Prostate gland (tissue), 2 donors: ENCODE measurements at regions not wholly inside any gene's neighbourhood (a gene's known extent, or its start where the extent isn't known, plus 50 kb on each side); places are given as distances from the start of the nearest gene placed in this dataset.

Experiments
- DNase-seq: peaks from one replicate; pipeline ENCODE4 v3.0.0-alpha.2; 2019; ENCODE audit warnings: low spot score
- H3K27ac ChIP-seq, 2 donors: fragments of 200-600 bp; sonication (generic); 2 replicates each; pipeline ENCODE4 v1.5.1; 2017 to 2019
- H3K27me3 ChIP-seq: fragments of 200-600 bp; sonication (generic); replicated peaks from 2 replicates; pipeline ENCODE4 v1.5.1; 2019; ENCODE audit not compliant: insufficient read depth
- H3K36me3 ChIP-seq, 2 donors: fragments of 200-600 bp; sonication (generic); 1 replicate in 1 of 2; 2 replicates in 1 of 2; pipeline versions ENCODE4 v1.5.1 to v1.8.1; 2017 to 2019
- H3K4me1 ChIP-seq: fragments of 200-600 bp; sonication (generic); replicated peaks from 2 replicates; pipeline ENCODE4 v1.5.1; 2019
- H3K4me3 ChIP-seq, 2 donors: fragments of 200-600 bp; sonication (generic); 2 replicates each; pipeline ENCODE4 v1.5.1; 2017 to 2019
- H3K9me3 ChIP-seq: fragments of 200-600 bp; sonication (generic); 2 replicates; pipeline ENCODE4 v1.5.1; 2017
- CTCF ChIP-seq, 4 experiments: fragments of 200-600 bp in 2 of 4; fragments of 450-650 bp in 2 of 4; sonication (generic) in 2 of 4; IDR thresholded peaks; 1 replicate in 3 of 4; 2 replicates in 1 of 4; pipeline ENCODE4 v1.5.1; 2016 to 2019; ENCODE audit warnings: antibody characterized with exemption in 4 of 4, mild to moderate bottlenecking in 2 of 4, moderate library complexity in 2 of 4
- POLR2A ChIP-seq: fragments of 450-650 bp; IDR thresholded peaks from one replicate; pipeline ENCODE4 v1.6.1; 2016; ENCODE audit warnings: antibody characterized with exemption, mild to moderate bottlenecking
- POLR2AphosphoS5 ChIP-seq: sonication (generic); formaldehyde crosslinking; IDR thresholded peaks from one replicate; pipeline ENCODE4 v1.6.1; 2017; ENCODE audit warnings: antibody characterized with exemption
- WGBS: methylation state at CpG from one replicate; pipeline ENCODE4 v1.1.5; 2018; 5-methylcytosine and 5-hydroxymethylcytosine counted together
- intact Hi-C: fragments of 100-400 bp; cut with DNase I; formaldehyde crosslinking; loops from one replicate; pipeline ENCODE4 v1.14.2; 2022
- small RNA-seq, 2 donors: library from RNA; depleted of rRNA; stranded (forward); fragments of <200 nt; gene quantifications; one replicate each; pipeline ENCODE3, GENCODE V24; 2016

DNA sequence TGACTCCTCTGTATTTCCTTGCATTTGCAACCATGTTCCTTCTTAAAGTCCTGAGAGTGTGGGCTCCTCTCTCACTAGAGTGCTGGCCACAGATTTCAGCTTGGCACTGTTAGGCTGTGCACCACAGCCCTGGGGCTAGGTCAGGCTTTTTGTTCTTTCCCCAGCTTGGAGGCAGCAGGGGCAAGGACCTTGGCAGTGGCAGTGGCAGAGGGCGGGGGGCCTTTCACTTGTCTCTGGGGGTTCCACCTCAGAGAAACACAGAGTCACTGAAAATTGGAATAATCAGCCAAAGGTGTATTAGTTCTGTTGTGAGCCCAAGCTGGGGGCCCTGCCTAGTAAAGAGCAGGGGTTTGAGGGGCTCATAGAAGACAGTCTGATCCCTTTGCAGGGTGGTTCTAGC, 142.8 kb upstream of the CT83 start:
- Histone ChIP-seq H3K4me1 (no peaks in the 10 kb centered on the region), H3K9me3 (no peaks in the 10 kb centered on the region), H3K27me3 (no peaks in the 10 kb centered on the region), H3K4me3 (no peak overlapping the region), H3K27ac (no peak overlapping the region), H3K36me3 (no peaks in the 10 kb centered on the region)
- intact Hi-C loops = no loop called here
- WGBS = no CpG with 5 or more reads among the region's 1 CpG
- TF ChIP-seq POLR2A (no peak), POLR2AphosphoS5 (no peak), CTCF (IDR thresholded peaks at IDR 0.05) (no peak)
- DNase-seq = no peak

GRCh38 chrX:116596010-116596409, 133.2 kb upstream of the CT83 start:
- no peaks in the 10 kb centered on the region for H3K9me3 ChIP-seq
- H3K4me1 ChIP-seq = no peaks in the 10 kb centered on the region
- H3K36me3 ChIP-seq = no peaks in the 10 kb centered on the region
- no peak for DNase-seq
- no peaks in the 10 kb centered on the region for H3K27me3 ChIP-seq
- 76% methylated on average over 1 of the region's 1 CpG for WGBS
- intact Hi-C loops = no loop called here
- no peak for TF ChIP-seq POLR2A
- TF ChIP-seq POLR2AphosphoS5 = no peak
- TF ChIP-seq CTCF (IDR thresholded peaks at IDR 0.05) = no peak
- no peak overlapping the region for H3K27ac ChIP-seq
- no peak overlapping the region for H3K4me3 ChIP-seq

Small RNA genes in the stretch of these regions (small RNA-seq; reads per million reads assigned to genes)
- 0 reads per million in 2 donors for gene RNU6-1323P
